ENCODE measurements at regions not wholly inside any gene's neighbourhood (a gene's known extent, or its start where the extent isn't known, plus 50 kb on each side); places are given as distances from the start of the nearest gene placed in this dataset.

DNA sequence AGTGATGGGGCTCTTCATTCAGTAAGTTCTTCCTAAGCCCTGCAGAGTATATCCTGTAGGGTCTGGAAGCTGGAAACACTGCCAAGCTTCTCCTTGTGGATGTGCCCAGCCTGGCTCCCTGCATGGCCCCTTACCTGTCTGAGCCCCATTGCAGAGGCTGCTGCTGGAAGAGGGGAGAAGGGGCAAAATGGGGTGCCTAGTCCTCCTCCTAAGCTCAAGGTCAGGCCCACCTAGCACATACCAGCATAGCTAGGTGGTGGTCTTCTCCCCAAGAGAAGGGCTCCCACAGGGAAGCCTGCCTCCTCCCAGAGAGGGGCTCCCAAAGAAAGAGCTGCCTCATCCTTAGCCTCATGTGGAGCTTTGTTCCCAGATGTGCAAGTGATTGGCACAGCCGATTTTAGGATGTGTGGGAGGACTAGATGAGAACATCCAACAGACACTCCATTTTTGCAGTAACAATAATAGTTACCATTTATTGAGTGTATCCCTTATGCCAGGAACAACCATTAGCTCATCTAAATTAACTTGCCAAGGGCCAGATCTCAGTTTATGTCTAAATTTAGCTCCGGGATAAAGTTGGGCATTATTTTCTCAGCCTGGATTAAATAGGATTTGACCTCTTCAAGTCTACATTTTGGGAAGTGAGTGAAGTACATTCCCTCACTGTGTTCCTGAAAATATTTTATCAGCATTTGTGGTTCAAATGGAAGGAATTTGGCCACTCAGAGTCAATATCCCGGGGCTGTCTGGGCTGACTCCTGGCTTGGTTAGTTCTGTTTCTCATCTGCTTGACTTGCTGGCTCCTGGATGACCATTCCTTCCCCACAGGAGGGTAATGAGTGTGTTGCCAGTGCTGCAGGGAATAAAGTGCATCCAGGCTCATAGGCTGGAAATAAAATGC is 291.1 kb upstream of the ROPN1 start:
- DNase-seq = no peak

DNA sequence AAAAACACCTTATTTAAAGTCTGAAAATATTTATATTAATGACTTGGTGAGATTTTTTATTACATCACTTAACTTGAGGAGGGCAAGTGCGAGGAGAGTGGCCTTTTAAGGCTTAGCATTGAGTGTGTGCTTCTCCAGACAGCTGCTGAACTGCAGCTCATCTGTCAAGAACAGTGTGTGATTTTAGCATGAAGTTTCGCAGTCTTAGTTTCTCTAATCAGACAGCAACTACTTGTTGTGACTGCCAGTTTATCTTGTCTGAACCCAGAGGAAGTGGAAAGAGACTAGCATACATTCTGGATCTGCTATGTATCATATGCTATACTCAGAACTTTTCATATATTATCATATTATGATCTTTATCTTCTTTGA is 291.7 kb upstream of the ROPN1 start:
- DNase-seq = no peak

DNA sequence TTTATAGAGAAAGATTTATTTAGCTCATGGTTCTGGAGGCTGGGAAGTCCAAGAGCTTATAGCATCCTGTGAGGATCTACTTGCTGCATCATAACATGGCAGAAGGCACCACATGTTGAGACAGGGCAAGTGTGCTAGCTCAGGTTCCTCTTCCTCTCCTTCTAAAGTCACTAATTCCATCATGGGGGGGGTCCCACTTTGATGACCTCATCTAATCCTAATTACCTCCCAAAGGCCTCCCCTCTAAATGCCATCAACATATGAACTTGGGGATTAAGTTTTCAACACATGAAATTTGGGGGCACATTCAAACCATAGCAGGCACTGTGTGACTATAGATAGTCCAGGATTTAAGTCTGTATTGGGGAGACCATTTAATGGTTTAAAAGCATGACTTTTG is 297.1 kb upstream of the ROPN1 start:
- DNase-seq = no peak

DNA sequence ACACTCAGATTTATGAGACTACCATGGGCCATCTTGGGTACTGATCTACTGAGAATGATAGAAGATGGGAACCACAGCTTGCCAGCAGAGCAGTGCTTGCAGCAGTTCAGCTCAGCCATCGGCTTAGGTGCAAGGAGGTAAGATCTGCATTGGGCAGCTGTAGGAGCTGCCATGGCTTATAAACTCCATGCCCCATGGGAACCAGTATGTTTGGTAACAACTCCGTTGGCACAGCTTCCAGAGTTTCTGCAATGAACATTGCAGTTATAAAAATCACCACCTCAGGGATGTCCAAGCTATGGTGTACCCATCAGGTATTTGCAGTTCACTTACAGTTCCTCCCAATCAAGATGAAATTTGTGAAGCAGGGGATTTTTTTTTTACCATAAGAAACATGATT is 299.1 kb upstream of the ROPN1 start:
- DNase-seq = no peak

DNA sequence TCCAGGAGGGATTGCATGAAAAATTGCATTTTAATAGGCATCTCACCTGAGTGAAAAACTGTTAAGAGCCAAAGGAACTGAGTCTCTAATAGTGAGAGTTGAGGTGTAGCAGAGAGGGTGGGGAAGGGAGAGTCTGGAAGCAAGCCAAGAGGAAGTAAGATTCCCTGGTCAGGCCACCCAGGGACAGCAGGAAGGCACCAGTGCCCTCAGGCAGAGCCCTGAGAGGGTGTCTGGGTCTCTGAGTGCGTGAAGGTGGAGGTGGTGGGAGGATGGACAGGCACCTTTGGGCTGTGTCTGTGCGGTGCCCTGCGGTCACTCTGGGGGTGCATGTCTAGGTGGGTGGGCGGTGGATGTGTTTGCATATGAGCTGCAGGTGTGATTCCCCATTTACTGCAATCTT is 300.4 kb upstream of the ROPN1 start:
- no peak for DNase-seq

DNA sequence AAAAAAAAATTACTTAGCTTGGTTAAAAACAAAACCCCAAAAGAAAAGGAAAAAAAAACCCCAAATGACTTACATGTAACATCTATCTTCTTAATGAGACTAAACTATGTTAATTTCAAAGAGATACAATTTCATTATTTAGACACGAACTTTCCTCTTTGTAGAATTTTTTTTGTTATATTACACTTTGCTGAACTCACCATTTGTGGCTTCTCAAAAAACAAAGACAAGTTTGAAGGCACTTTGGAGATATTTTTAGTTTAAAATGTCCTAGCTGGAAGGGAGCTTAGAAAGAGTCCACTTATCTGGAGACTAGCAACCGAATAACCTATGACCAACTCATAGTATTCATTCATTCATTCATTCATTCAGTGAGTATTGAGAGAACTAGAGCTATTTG is 301.7 kb upstream of the ROPN1 start:
- no peak for DNase-seq

DNA sequence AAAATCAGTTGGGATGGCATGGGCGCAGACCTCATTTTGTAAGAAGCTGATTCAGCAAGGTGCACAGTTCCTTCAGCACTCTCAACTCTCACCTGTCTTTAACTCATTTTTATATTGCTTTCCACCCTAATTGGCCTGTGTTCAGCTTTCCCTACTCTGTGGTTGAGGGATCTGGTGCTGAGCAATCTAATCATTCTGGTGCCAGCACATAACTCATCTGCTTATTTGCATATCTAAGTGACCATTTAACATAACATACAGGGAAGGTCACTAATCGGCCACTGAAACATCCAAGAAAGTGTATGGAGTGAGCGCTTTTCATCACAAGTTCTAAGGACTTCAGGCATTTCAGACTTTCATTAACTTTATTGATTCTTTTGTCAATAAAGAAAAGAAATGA is 303.4 kb upstream of the ROPN1 start:
- no peak for DNase-seq

DNA sequence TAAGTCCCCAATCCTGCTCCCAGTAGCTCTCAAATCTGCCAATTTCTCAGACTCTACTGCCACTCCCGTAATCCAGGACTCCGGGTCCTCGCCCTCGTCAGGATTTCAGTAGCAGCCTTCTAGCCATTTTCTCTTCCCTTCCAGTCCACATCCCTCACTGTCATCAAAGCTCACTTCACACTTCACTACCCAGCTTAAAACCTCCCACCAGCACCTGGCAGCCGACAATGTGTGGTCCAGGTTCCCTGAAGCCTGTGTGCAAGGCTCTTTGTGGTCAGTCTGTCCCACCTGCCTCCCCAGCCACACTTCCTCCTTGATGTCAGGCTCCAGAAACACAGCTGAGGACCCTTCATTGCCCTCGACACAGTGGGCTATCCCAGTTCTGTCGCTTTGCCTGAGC is 304.5 kb upstream of the ROPN1 start:
- no peak for DNase-seq

DNA sequence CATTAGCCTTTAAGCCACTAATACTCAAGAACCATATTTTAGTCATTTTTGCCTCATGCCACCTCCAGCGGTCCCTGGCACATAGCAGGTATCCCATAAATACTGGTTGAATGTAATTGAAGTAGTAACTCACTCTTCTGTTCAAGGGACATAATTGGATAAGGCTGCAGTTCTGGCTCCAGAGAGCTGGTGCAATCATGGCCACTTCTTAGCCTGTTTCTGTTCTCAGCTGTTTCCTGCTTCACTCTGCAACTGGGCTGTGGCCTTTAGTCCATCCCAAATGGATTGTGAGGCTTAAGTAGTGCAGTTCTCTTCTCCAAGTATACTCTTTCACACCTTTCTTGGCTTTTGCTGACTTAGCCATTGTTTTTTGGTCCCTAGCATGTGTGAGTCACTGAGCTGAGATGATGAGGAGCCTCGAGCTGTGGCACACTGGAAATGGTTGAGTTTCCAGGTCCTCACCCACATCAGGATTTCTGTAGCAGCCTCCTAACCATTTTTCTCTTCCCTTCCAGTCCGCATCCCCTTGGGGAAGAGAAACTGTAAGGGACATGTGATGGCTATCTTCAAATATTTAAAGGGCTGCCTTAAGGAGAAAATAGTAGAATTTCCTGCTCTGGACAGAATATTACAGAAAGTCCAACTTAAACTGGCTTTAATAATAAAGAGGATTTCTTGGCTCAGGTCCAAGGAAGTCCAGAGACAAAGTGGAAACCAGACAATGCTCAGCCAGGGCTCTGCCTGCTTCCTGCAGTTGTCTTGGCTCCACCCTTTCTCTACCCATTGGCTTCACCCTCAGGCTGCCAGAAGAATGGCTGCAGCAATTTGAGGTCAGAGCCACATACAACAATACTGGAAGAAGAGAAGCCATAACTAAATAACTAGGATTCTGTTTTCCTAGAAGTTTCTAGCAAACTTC is 305.4 kb upstream of the ROPN1 start:
- DNase-seq = no peak

DNA sequence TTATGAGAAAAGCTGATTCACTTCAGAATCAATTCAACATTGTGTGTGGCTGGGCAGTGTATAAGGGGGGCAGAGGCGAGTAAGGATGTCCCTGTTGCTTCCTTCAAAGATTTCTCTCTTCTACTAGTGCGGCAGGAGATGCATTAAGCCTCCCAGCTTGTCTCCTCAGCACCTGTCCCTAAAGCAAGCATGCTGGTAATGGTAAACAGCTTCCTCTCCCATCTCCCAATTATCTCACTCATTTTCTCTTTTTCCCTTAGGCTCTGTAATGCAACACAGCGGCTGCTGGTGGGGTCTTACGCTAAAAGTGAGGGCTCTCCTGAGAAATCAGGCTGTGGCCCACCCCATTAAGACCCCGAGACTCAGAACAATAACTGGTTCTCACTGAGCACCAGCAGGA is 306.4 kb upstream of the ROPN1 start:
- no peak for DNase-seq

DNA sequence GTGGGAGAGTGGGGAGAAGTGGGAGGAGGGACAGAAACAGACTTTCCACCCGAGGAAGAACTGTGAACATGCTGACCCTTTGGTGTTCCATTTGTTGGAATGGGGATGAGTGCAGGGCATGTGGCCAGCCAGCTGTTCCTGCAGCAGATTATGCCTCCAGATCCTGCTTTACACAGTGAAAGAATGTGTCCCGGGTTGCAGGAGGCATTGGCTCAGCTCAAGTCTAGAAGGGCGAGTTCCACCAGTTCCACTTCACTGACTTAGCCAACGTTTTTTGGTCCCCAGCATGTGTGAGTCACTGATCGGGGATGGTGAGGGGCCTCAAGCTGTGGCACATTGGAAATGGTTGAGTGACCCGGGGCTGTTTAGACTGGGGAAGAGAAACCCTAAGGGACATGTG is 307.0 kb upstream of the ROPN1 start:
- no peak for DNase-seq

DNA sequence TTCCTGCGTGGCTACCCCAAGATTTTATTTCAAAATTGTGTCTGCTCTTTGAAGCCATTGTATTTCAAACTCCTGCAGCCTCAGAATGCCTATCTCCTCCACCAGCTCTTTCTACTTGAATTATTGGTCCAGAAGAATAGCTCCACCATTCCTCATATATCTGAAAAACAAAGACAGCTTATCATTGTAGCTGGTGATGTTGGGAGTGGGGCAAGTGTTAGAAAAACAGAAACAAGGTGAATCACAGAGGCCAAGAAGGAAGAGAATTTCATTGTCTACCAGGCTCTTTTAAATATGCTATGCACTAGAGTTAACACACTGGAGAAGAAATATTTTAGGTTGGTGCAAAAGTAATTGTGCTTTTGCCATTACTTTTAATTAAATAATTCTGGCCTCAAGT is 307.9 kb upstream of the ROPN1 start:
- DNase-seq = no peak

DNA sequence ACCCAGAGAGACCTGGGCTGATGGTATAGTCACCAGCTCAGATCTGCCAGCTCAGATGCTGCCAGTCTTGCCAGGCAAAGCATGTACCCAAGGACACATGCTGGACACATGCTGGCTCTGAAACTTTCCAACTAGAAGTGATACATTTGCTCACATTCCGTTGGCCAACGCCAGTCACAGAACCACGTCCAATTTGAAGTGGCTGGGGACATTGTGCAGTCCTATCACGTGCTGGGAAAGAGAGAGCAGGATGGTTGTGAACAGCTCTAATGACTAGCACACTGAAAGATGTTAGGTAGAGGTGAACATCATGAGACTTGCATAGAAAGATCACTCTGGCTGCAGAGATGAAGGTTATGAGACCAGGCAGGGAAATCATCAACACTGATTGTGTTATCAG is 308.5 kb upstream of the ROPN1 start:
- no peak for DNase-seq

DNA sequence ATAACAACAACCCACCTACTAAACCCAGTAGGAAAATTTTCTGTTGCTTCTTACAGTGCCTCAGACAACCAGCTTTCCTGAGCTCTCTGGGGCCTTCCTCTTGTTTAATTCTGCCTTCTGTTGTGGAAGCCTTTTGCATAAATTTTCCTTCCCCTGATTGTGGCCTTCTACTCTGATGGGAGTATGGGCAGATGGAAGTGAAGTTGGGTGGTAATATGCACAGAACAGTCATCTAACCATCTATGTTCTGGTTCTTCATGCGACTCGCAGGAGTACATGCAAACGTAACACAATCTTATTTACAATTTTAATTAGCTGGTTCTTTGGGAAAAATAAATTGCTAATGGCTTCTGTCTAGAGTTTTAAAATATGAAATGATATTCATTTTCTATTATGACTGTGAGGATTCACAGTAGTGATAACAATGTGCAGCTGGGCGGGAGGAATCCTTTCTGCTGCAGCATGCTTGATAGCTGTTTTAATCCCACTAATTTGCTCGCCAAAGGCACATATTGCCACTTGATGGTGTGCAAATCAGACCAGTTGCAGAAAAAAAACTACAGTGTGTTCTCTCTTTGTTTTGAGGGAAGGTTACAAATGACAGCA is 311.5 kb upstream of the ROPN1 start:
- no peak for DNase-seq

DNA sequence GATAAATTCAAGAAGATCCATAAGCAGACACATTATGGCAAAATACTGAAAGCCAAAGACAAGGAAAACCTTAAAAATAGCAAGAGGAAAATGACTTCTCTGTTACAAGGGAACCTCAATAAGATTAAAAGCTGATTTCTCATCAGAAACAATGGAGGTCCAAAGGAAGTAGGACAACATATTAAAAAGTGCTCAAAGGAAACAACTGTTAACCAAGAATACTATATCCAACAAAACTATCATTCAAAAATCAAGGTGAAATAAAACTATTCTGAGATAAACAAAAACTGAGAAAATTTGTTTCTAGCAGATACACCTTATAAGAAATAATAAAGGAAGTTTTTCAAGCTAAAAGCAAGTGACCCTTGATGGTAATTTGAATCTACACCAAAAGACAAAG is 314.7 kb upstream of the ROPN1 start:
- DNase-seq = no peak

DNA sequence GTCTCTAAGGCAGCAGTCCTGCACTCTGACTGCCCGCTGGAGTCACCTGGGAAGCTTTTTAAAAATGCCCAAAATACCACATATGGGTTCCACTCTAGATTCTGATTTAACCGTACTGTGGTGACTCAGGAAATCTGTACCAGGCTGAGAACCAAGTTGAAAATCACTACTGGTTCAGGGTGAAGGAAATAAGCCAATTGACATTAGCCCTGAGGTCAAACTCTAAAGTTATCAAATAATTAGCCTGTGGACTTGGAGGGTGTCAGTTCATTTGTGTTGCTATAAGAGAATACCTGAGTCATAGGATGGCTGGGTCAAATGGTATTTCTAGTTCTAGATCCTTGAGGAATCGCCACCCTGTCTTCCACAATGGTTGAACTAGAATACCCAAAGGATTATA is 321.7 kb upstream of the ROPN1 start:
- DNase-seq = no peak

DNA sequence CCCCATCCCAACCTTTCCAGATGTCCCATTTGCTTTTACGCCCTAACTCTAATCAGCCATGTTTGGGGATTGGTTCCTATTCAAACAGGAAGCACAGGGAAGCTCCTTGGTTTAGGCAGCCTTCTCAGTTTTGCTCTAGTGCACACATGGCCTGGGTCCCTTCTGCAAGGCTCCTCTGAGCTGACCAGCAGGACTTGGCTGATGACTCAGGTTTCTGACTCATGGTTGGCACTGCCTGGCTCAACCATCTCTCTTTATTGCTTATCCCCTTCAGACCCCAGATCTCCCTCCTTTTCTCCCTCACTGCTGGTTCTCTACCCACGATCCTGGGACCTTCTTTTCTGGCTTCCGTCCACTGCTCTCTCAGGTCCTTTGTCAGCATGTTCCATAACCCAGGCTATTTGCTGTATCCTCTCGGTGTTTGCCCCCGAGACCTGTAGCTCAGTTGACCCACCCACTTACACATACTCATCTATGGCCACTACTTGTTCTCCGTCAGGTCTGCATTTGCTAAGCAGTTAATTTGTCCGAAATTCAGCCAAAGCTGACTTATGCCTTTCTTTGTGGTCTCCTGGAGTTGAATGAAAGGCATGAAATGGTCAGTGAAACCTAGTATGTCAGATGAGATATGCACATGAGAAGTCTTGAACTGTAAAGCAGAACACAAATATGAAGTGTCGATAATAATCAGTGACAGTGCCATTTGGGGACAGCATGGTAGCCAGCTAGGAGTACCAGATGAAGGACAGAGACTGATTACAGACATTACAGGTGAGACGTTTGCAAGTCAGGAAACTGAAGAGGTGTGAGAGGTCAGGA is 323.5 kb upstream of the ROPN1 start:
- no peak for DNase-seq

DNA sequence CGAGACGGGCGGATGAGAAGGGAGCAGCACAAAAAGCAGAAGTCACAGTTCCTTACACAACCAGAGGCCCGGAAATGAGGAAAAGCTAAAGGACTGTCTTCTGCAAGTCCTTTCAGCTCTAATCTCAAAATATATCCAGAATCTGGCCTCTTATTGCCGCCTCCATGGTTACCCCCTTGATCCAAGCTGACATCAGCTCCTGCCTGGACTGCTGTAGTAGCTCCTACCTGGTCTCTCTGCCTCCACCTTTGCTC is 324.0 kb upstream of the ROPN1 start:
- DNase-seq = no peak

DNA sequence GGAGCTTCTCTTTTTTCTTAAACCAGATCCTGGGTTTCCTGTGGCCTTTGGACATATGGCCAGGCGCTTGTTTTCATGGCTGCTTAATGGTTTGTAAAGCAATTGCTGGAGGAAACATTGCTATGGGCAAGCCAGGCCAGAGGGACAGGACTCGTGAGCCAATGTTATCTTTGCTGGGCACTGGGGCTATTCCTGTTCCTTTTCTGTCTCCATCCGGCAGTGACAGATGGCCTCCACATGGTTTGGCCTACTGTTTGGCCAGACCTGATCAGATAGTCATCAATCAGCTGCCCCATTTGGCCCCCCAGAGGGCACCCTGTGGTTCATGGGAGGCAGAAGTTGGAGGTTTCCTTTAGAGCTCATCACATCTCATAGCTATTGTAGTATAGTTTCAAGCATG is 326.1 kb upstream of the ROPN1 start:
- no peak for DNase-seq

DNA sequence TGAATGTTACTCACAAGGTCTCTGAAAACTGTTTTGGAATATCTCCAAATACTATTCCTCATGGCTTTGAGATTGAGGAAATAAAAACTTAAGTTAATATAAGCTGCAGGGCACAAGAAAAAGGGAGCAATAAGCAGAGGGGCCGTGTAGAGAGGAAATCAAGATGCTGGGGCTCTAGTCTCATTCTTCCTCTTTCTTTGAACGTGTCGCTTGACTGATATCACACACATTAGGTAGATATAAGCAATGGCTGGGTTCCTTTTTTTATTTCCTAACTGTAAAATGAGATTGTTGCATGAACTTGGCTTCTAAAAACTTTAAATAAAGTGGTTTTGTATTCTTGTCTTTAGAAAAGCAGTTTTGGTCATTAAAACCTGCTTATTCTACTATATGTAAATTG is 326.7 kb upstream of the ROPN1 start:
- DNase-seq = no peak

DNA sequence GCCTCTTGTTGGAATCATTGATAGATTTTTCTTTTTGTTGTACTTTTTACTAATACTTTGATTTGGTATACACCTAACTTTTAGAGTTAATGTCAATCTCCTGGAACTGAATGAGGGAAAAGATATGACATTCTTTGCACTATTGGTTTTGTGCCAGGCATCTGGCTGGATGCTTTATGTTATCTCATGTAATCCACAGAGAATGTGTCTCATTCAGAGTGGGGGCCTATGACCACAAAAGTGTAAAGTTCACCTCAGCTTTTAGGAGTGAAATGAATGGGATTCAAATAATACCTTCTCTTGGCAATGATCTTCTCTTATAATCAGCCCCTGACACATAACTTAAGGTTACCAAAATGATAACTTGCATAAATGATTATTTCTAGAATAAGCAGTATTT is 329.1 kb upstream of the ROPN1 start:
- DNase-seq = no peak

DNA sequence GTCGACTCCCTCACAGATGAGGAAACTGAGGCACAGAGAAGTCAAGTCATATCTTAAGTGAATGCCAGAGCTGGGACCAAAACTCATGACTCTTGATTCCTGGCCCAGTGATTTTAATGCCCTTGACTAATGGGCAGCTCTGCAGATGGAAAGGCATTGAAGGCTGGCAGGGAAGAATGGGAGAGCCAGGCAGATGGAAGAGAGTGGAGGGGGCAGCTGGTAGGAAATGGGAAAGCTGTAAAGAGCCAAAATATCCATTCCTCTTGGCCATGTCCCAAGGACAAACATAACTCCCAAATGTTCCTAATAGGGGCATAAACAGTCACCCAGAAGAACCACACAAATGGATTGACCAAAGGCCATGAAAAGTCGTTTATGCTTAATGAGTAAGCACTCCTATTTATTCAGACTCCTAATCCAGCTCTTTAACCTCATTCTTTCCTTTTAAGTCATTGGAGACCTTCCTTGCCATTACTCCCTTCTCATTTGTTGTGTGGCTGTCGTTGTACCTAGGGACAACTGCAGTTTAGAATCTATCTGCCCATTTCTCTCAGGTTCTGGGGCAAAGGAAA is 330.5 kb upstream of the ROPN1 start:
- DNase-seq = no peak

DNA sequence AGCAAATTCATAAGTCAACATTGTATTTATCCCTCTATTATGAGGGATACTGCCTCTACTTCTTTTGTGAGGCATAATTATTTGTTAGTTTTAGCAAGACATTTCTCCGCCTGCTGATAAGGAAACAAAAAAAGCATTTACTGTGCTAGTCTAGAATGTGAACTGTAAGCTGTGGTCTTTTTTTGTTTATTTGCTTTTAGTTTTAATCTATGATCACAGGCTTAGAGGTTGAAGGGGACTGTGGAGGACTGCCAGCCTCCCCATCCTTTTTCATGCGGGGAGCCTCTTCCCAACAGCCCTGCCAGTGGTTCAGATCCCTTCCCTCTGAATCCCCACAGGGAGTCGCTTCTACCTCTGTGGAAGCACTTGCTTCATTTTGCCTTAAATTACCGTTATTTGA is 331.0 kb upstream of the ROPN1 start:
- no peak for DNase-seq
